Left ventricle myocardium inferior (tissue), 1 donor: ENCODE measurements at regions not wholly inside any gene's neighbourhood (a gene's known extent, or its start where the extent isn't known, plus 50 kb on each side); places are given as distances from the start of the nearest gene placed in this dataset.

Source experiments
- DNase-seq: peaks from one replicate; pipeline ENCODE4 v3.0.0-alpha.2; 2020
- H3K27ac ChIP-seq: fragments of 200-600 bp; replicated peaks from 2 replicates; pipeline ENCODE4 v1.8.0; 2021
- H3K27me3 ChIP-seq: fragments of 200-600 bp; 2 replicates; pipeline ENCODE4 v1.8.0; 2021; ENCODE audit warnings: low read depth
- H3K36me3 ChIP-seq: fragments of 200-600 bp; 2 replicates; pipeline ENCODE4 v1.8.0; 2021
- H3K4me1 ChIP-seq: fragments of 200-600 bp; 2 replicates; pipeline ENCODE4 v1.8.0; 2021
- H3K4me3 ChIP-seq: fragments of 200-600 bp; 2 replicates; pipeline ENCODE4 v1.8.0; 2021; ENCODE audit warnings: mild to moderate bottlenecking, moderate library complexity
- H3K9me3 ChIP-seq: fragments of 200-600 bp; replicated peaks from 2 replicates; pipeline ENCODE4 v1.8.0; 2021
- CTCF ChIP-seq: fragments of 200-600 bp; IDR thresholded peaks from 2 replicates; pipeline ENCODE4 v1.8.0; 2021; ENCODE audit warnings: antibody characterized with exemption, mild to moderate bottlenecking, borderline replicate concordance
- intact Hi-C: fragments of 100-400 bp; cut with micrococcal nuclease; formaldehyde crosslinking; loops from one replicate; pipeline ENCODE4 v1.11.0; 2022
- donor health status: DM: no; HTN: yes; CAD: no; lungs with severe emphysema.

- H3K4me1 ChIP-seq = no peaks in the 10 kb centered on the region
- no peak for TF ChIP-seq CTCF
- no peak overlapping the region for H3K4me3 ChIP-seq
- intact Hi-C loops = no loop called here
- no peaks in the 10 kb centered on the region for H3K36me3 ChIP-seq
- DNase-seq = no peak
- no peak overlapping the region for H3K27ac ChIP-seq
- no peaks in the 10 kb centered on the region for H3K9me3 ChIP-seq
- H3K27me3 ChIP-seq = no peaks in the 10 kb centered on the region
Measured at GRCh38 chr4:65202853-65203236, 467.4 kb downstream of the EPHA5 start.

DNA sequence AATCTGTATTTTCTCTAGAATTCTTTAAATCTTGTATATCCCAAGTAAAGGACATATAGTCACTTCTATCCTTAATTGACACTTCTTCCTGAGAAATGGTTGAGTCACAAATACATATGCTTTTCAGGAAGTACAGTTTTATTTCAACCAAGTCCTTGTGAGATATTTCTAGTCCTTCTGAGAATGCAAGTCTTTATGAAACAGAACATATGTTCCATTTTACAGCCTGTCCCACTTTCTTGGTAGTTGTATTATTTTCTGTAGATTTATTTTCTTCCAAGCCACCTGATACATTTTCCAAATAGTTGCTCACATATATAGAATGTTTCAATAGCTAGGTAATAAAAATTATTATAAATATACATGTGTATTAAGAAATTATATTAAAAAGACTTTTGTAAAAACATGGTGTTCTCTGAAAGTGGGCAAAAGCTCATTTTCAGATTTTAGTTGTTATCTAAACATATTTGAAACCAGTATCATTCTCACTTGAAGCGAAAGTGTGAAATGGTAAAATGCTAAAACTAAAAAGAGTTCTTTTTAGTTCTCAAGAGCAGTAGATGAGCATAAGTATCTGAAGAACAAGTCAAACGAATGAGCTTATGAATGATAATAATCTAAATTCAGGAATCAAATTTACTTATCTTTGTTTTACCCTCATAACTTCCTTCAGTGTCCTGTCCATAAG, 468.0 kb downstream of the EPHA5 start:
- intact Hi-C loops = no loop called here
- H3K27me3 ChIP-seq = no peaks in the 10 kb centered on the region
- H3K4me3 ChIP-seq = no peak overlapping the region
- H3K4me1 ChIP-seq = no peaks in the 10 kb centered on the region
- H3K9me3 ChIP-seq = no peaks in the 10 kb centered on the region
- H3K36me3 ChIP-seq = no peaks in the 10 kb centered on the region
- no peak overlapping the region for H3K27ac ChIP-seq
- TF ChIP-seq CTCF = no peak
- no peak for DNase-seq

GRCh38 chr4:65195666-65196065, 474.6 kb downstream of the EPHA5 start:
- Histone ChIP-seq H3K4me3 (no peak overlapping the region), H3K27ac (no peak overlapping the region), H3K9me3 (peaks cover 13% of the 10 kb centered on the region), H3K4me1 (no peaks in the 10 kb centered on the region), H3K36me3 (no peaks in the 10 kb centered on the region), H3K27me3 (no peaks in the 10 kb centered on the region)
- intact Hi-C loops = no loop called here
- TF ChIP-seq CTCF = no peak
- no peak for DNase-seq

- no peak overlapping the region for H3K4me3 ChIP-seq
- no peak for TF ChIP-seq CTCF
- H3K27me3 ChIP-seq = no peaks in the 10 kb centered on the region
- intact Hi-C loops = no loop called here
- peaks cover 13% of the 10 kb centered on the region for H3K9me3 ChIP-seq
- no peaks in the 10 kb centered on the region for H3K36me3 ChIP-seq
- H3K4me1 ChIP-seq = no peaks in the 10 kb centered on the region
- DNase-seq = no peak
- no peak overlapping the region for H3K27ac ChIP-seq
Measured at GRCh38 chr4:65195002-65195401, 475.3 kb downstream of the EPHA5 start.

DNA sequence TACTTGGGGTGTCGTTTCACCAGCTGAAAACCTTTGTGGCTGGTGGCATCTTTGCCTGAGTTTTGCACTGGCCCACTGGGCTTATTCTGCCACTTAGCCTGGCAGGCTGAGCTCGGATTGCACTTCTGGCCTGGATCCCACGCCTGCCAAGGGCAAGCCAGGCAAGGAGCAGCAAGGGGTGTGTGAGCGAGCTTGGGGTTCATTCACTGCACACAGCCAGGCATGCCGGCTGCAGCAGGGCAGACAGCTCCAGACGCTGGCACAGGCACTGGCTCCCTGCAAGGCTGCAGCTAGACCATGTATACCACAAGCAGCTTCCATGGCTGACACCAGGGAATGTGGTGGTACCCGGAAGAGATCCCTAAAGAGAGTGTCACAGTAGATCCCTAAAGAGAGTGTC, 476.3 kb downstream of the EPHA5 start:
- intact Hi-C loops = no loop called here
- peaks cover 19% of the 10 kb centered on the region for H3K9me3 ChIP-seq
- no peaks in the 10 kb centered on the region for H3K36me3 ChIP-seq
- no peak for DNase-seq
- no peaks in the 10 kb centered on the region for H3K27me3 ChIP-seq
- TF ChIP-seq CTCF = no peak
- no peak overlapping the region for H3K4me3 ChIP-seq
- no peaks in the 10 kb centered on the region for H3K4me1 ChIP-seq
- no peak overlapping the region for H3K27ac ChIP-seq

GRCh38 chr4:65190780-65191179, 479.5 kb downstream of the EPHA5 start:
- Histone ChIP-seq H3K27me3 (no peaks in the 10 kb centered on the region), H3K36me3 (no peaks in the 10 kb centered on the region), H3K4me1 (no peaks in the 10 kb centered on the region), H3K9me3 (peaks cover 19% of the 10 kb centered on the region), H3K4me3 (no peak overlapping the region), H3K27ac (no peak overlapping the region)
- no peak for DNase-seq
- TF ChIP-seq CTCF = no peak
- intact Hi-C loops = no loop called here
